WTC11 (cell line): ENCODE measurements at regions not wholly inside any gene's neighbourhood (a gene's known extent, or its start where the extent isn't known, plus 50 kb on each side); places are given as distances from the start of the nearest gene placed in this dataset.

Experiments
- ATAC-seq: fragments of 200-7000 bp; cut with Tn5 transposase; 2 replicates; pipeline ENCODE4 v1.10.0; 2021; ENCODE audit warnings: mild to moderate bottlenecking, moderate library complexity
- CTCF ChIA-PET: fragments of 300-600 bp; sonication (Branson Sonifier 250); formaldehyde crosslinking; loops from one replicate; lab custom pipeline; 2021; ENCODE audit warnings: antibody characterized with exemption; lab: Charles Lee
- POLR2A ChIA-PET: fragments of 350-600 bp; sonication (Branson Sonifier 250); formaldehyde crosslinking; loops from one replicate; lab custom pipeline; 2021; ENCODE audit warnings: antibody characterized with exemption; lab: Charles Lee
- DNase-seq: peaks from one replicate; pipeline ENCODE4 v3.0.0; 2021; ENCODE audit warnings: low spot score
- H3K27ac Mint-ChIP-seq: 2 replicates; pipeline ENCODE4 v1.8.0; 2021; ENCODE audit warnings: mixed read lengths
- H3K27me3 Mint-ChIP-seq: 2 replicates; pipeline ENCODE4 v1.8.0; 2021; ENCODE audit warnings: low read depth, mild to moderate bottlenecking, moderate library complexity, mixed read lengths
- H3K36me3 Mint-ChIP-seq: 2 replicates; pipeline ENCODE4 v1.8.0; 2021; ENCODE audit warnings: mixed read lengths
- H3K4me1 Mint-ChIP-seq: 2 replicates; pipeline ENCODE4 v1.8.0; 2022; ENCODE audit warnings: mixed read lengths
- H3K4me3 Mint-ChIP-seq: 2 replicates; pipeline ENCODE4 v1.8.0; 2021; ENCODE audit warnings: mild to moderate bottlenecking, moderate library complexity, mixed read lengths
- H3K9me3 Mint-ChIP-seq: 2 replicates; pipeline ENCODE4 v1.8.0; 2021; ENCODE audit warnings: mixed read lengths
- AFF4 ChIP-seq: sonication (generic); formaldehyde crosslinking; IDR thresholded peaks from 2 replicates; pipeline ENCODE4 v1.8.1; 2023; ENCODE audit warnings: mild to moderate bottlenecking, missing genetic modification reagents, borderline replicate concordance
- ATF1 ChIP-seq: sonication (generic); formaldehyde crosslinking; IDR thresholded peaks from 2 replicates; pipeline ENCODE4 v1.8.1; 2023; ENCODE audit warnings: mild to moderate bottlenecking, moderate library complexity, missing genetic modification reagents
- KAT7 ChIP-seq: sonication (generic); formaldehyde crosslinking; IDR thresholded peaks from 2 replicates; pipeline ENCODE4 v1.8.1; 2023; ENCODE audit warnings: missing genetic modification reagents, mild to moderate bottlenecking, borderline replicate concordance
- MXD4 ChIP-seq: fragments of 250-450 bp; sonication (Bioruptor Pico); IDR thresholded peaks from 2 replicates; pipeline ENCODE4 v1.8.0; 2021; ENCODE audit warnings: mild to moderate bottlenecking, moderate library complexity, borderline replicate concordance
- NFE2L1 ChIP-seq: sonication (generic); formaldehyde crosslinking; IDR thresholded peaks from 2 replicates; pipeline ENCODE4 v1.8.1; 2023; ENCODE audit warnings: missing genetic modification reagents
- NR2C2 ChIP-seq: sonication (generic); formaldehyde crosslinking; IDR thresholded peaks from 2 replicates; pipeline ENCODE4 v1.8.0; 2022; ENCODE audit warnings: mild to moderate bottlenecking, missing genetic modification reagents
- ZBTB21 ChIP-seq: sonication (generic); formaldehyde crosslinking; IDR thresholded peaks from 2 replicates; pipeline ENCODE4 v1.8.1; 2023; ENCODE audit warnings: mild to moderate bottlenecking, missing genetic modification reagents, borderline replicate concordance
- ZMAT4 ChIP-seq: fragments of 250-450 bp; sonication (Bioruptor Pico); IDR thresholded peaks from 2 replicates; pipeline ENCODE4 v1.9.0; 2021; ENCODE audit warnings: mild to moderate bottlenecking
- ZNF121 ChIP-seq: sonication (generic); formaldehyde crosslinking; IDR thresholded peaks from 2 replicates; pipeline ENCODE4 v1.8.0; 2023; ENCODE audit warnings: missing genetic modification reagents
- ZNF423 ChIP-seq: fragments of 250-450 bp; sonication (Bioruptor Pico); IDR thresholded peaks from 2 replicates; pipeline ENCODE4 v2.1.2; 2022; ENCODE audit warnings: mild to moderate bottlenecking, moderate library complexity
- TF ChIP-seq, protein P1 (sequence below): fragments of 250-450 bp; sonication (Bioruptor Pico); IDR thresholded peaks from 2 replicates; pipeline ENCODE4 v2.1.2; 2022; ENCODE audit warnings: mild to moderate bottlenecking, moderate library complexity
- TF ChIP-seq, protein P2 (sequence below): sonication (generic); formaldehyde crosslinking; conservative IDR thresholded peaks from 2 replicates; pipeline ENCODE4 v1.8.1; 2023; ENCODE audit warnings: mild to moderate bottlenecking, low read depth, missing genetic modification reagents, moderate library complexity

DNA sequence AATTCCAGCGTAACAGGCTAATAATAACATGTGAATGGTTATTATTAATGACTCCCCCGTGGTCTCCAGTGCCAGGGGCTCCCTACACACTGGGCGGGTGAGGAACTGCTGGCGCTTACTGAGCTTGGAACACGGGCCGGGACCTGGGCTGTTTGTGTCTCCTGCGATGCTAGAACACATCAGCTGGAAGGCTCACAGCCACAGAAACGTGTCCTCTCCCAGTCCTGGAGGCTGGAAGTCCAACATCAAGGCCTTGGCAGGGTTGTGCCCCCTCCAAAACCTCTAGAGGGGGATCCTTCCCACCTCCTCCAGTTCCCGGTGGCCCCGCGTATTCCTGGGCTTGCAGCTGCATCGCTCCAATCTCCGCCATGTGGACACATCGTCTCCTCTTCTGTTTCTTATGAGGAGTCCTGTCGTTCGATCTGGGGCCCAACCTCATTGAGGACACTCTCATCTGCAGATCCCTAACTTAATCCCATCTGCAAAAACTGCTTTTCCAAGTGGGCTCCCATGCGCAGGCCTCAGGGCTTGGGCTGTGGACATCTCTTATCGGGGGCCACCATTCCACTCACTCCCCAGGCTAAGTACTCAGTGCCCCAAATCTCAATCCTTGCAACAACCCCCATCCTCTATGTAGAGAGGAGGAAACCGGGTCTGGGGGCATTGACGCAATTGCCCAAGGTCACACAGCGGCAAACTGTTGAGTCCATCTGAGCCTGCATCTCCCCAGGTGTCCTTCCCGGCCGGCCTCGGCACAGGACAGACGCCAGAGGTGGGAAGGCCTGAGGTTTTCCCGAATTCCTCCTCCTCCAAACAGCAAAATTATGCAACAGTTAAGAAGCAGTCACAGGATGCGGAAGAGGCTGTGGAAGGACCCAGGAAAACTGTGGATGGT, 193.9 kb downstream of the IRF8 start:
- POLR2A ChIA-PET, result no interaction called here
- ATAC-seq (no peak), DNase-seq (no peak)
- TF ChIP-seq ZMAT4 (CRISPR knock-in tag), result no peak
- no peak for TF ChIP-seq MXD4 (CRISPR knock-in tag)
- TF ChIP-seq ZBTB21 (CRISPR knock-in tag), result no peak
- TF ChIP-seq ATF1, result no peak
- TF ChIP-seq, protein P1, sequence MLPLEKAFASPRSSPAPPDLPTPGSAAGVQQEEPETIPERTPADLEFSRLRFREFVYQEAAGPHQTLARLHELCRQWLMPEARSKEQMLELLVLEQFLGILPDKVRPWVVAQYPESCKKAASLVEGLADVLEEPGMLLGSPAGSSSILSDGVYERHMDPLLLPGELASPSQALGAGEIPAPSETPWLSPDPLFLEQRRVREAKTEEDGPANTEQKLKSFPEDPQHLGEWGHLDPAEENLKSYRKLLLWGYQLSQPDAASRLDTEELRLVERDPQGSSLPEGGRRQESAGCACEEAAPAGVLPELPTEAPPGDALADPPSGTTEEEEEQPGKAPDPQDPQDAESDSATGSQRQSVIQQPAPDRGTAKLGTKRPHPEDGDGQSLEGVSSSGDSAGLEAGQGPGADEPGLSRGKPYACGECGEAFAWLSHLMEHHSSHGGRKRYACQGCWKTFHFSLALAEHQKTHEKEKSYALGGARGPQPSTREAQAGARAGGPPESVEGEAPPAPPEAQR (CRISPR knock-in tag), result no peak
- TF ChIP-seq NR2C2 (CRISPR knock-in tag), result no peak
- TF ChIP-seq ZNF121 (CRISPR knock-in tag), result no peak
- Mint-ChIP-seq H3K9me3 (no peaks in the 10 kb centered on the region), H3K27ac (no peak overlapping the region), H3K4me1 (peaks cover 24% of the 10 kb centered on the region), H3K27me3 (no peaks in the 10 kb centered on the region), H3K36me3 (no peaks in the 10 kb centered on the region), H3K4me3 (no peak overlapping the region)
- CTCF ChIA-PET, result interaction anchor here (1.4 kb wide), 1 partner anchor 66 kb away, joined by 3 read pairs; no protein-coding TSS in a partner anchor

DNA sequence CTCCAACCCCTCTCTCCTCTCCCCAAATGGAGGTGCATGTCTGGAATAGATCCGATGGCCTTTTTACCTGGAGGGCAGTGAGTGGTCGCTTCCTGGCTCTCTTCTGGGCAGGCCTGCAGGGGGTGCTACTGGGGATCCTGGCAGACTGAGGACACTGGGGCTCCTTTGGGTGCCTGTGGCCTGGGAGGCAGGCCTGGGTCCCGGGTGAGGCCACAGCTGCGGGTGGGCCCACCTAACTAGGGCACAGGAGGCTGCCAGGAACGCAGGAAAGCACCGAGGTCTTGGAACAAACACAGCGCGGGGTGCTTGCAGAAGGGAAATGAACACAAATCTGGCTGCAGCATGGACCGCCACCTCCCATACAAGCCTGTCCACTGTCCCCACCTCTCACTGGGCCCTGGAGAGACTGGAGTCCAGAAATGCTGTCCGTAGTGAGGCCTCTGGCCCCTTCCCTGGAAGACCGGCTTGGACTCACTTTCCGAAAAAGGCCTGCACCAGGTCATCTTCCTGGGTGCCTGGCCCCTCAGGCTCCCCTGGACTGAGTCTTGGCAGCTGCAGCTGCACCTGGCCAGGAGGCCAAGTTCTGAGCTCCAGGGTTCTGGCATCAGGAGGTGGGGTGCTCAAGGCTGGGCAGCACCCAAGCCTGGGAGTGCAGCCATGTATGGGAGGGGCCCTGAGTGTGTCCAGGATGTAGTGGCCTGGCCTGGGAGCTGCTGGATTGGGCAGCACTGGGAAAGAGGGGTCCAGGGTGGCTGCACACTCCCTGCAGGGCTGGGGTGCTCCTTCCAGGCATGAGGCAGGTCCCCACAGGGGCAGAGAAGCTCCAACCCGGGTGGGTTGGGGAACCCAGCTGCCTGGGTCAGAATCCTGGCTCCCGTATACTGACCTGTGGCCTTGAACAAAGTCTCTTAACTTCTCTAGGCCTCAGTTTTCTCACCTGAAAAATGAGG, 195.1 kb downstream of the IRF8 start:
- Mint-ChIP-seq H3K36me3 (no peaks in the 10 kb centered on the region), H3K27ac (no peak overlapping the region), H3K9me3 (no peaks in the 10 kb centered on the region), H3K27me3 (no peaks in the 10 kb centered on the region), H3K4me1 (peaks cover 14% of the 10 kb centered on the region), H3K4me3 (no peak overlapping the region)
- CTCF ChIA-PET, result interaction anchor here (0.6 to 1.4 kb wide), 3 partner anchors 50 to 65 kb away, joined by 3 read pairs; no protein-coding TSS in a partner anchor
- ATAC-seq, result no peak; the same call in 1 of the 2 replicates
- 0 out of 2 replicates have a peak, but pooled peaks have one; percentile 35 for TF ChIP-seq ZNF423 (CRISPR knock-in tag)
- TF ChIP-seq KAT7 (CRISPR knock-in tag), result no peak
- no peak for DNase-seq
- POLR2A ChIA-PET, result no interaction called here

GRCh38 chr16:86095131-86095752, 196.3 kb downstream of the IRF8 start:
- Mint-ChIP-seq H3K4me3 (no peak overlapping the region), H3K4me1 (peaks cover 14% of the 10 kb centered on the region), H3K36me3 (no peaks in the 10 kb centered on the region), H3K9me3 (no peaks in the 10 kb centered on the region), H3K27me3 (no peaks in the 10 kb centered on the region), H3K27ac (no peak overlapping the region)
- DNase-seq, result no peak
- ChIA-PET POLR2A (no interaction called here), CTCF (interaction anchor here (0.9 kb wide), 1 partner anchor 51 kb away, joined by 3 read pairs; no protein-coding TSS in a partner anchor)
- ATAC-seq, result no peak
- TF ChIP-seq, protein P2, sequence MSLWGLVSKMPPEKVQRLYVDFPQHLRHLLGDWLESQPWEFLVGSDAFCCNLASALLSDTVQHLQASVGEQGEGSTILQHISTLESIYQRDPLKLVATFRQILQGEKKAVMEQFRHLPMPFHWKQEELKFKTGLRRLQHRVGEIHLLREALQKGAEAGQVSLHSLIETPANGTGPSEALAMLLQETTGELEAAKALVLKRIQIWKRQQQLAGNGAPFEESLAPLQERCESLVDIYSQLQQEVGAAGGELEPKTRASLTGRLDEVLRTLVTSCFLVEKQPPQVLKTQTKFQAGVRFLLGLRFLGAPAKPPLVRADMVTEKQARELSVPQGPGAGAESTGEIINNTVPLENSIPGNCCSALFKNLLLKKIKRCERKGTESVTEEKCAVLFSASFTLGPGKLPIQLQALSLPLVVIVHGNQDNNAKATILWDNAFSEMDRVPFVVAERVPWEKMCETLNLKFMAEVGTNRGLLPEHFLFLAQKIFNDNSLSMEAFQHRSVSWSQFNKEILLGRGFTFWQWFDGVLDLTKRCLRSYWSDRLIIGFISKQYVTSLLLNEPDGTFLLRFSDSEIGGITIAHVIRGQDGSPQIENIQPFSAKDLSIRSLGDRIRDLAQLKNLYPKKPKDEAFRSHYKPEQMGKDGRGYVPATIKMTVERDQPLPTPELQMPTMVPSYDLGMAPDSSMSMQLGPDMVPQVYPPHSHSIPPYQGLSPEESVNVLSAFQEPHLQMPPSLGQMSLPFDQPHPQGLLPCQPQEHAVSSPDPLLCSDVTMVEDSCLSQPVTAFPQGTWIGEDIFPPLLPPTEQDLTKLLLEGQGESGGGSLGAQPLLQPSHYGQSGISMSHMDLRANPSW (CRISPR knock-in tag), result no peak
- TF ChIP-seq AFF4 (CRISPR knock-in tag) (no peak), NFE2L1 (CRISPR knock-in tag) (no peak)
